ENCODE measurements at regions not wholly inside any gene's neighbourhood (a gene's known extent, or its start where the extent isn't known, plus 50 kb on each side); places are given as distances from the start of the nearest gene placed in this dataset.

DNA sequence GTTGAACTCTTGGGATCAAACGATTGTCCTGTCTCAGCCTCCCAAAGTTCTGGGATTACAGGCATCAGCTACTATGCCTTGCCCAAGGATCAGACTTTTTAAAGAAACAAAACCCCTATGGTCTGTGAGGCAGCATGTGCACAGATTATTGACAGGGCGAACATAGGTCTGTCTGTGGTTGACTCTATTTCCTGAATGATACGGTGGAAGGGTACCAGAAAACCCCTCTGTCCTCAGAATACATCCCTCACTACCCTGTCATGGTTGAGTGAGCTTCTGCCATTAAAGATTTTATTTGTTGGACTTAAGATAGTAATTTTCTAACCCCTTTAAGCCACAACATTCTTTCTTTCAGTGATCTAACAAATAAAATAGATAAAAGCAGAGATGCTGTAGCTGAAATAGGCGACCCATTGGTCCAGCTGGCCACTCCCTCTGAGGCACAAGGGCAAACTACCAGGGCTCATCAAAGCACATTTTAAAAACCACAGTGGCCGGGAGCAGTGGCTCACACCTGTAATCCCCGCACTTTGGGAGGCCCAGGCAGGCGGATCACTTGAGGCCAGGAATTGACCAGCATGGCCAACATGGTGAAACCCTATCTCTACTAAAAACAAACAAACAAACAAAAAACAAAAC lies 84.9 kb upstream of the ANKRD55 start:
- Histone ChIP-seq H3K27me3 (ENCODE audit: insufficient read depth, low read length) (no peaks in the 10 kb centered on the region), H3K23me2 (ENCODE audit: insufficient read length, low read depth, low read length, poor library complexity, severe bottlenecking) (no peaks in the 10 kb centered on the region), H3K79me1 (ENCODE audit: insufficient read depth, low read depth, low read length, poor library complexity, severe bottlenecking) (no peaks in the 10 kb centered on the region), H2AFZ (ENCODE audit: low read length) (no peak overlapping the region), H3T11ph (ENCODE audit: low read length) (no peak overlapping the region), H2BK5ac (ENCODE audit: insufficient read length, low read length) (no peak overlapping the region), H2BK15ac (ENCODE audit: low read depth, low read length) (no peak overlapping the region), H2BK20ac (ENCODE audit: low read depth, low read length, poor library complexity, severe bottlenecking) (no peak overlapping the region), H4K91ac (ENCODE audit: insufficient read length, low read depth, low read length) (no peak overlapping the region), H4K5ac (ENCODE audit: insufficient read length, low read depth, low read length) (no peak overlapping the region), H2AK5ac (ENCODE audit: insufficient read length, low read length) (no peak overlapping the region), H3K14ac (ENCODE audit: insufficient read depth, low read length) (no peak overlapping the region), H3K4ac (ENCODE audit: low read depth, low read length) (no peak overlapping the region), H3K18ac (ENCODE audit: insufficient read length, low read depth, low read length) (no peak overlapping the region), H3K56ac (ENCODE audit: insufficient read length, low read depth, low read length) (no peak overlapping the region), H3K9ac (ENCODE audit: extremely low read depth, insufficient read length, low read length) (no peak overlapping the region), H2BK12ac (ENCODE audit: insufficient read length, low read depth, low read length) (no peak overlapping the region), H3K4me2 (ENCODE audit: insufficient read depth, insufficient read length, low read length) (no peak overlapping the region), H4K8ac (replicated peaks; ENCODE audit: insufficient read length, low read depth, low read length) (no peak overlapping the region), H4K20me1 (ENCODE audit: control insufficient read depth, insufficient read depth, insufficient read length) (no peaks in the 10 kb centered on the region), H3K79me2 (ENCODE audit: insufficient read depth, low read length) (no peaks in the 10 kb centered on the region), H3K9me3 (ENCODE audit: control insufficient read depth, low read depth, low read length) (no peaks in the 10 kb centered on the region), H3K23ac (ENCODE audit: insufficient read length, low read depth, low read length) (no peak overlapping the region), H3K4me1 (ENCODE audit: insufficient read depth, low read length) (no peaks in the 10 kb centered on the region), H3K27ac (ENCODE audit: insufficient read length, low read depth, low read length) (no peak overlapping the region), H2BK120ac (ENCODE audit: low read depth, low read length, poor library complexity, severe bottlenecking) (no peak overlapping the region)
- H3K36me3 Mint-ChIP-seq (ENCODE audit: insufficient read depth in 1 of 3, low read depth in 3 of 3), result no peaks in the 10 kb centered on the region
- DNase-seq, result no peak
- no CpG with 5 or more reads among the region's 7 CpGs for WGBS (ENCODE audit: extremely low coverage, insufficient read length, low lambda C conversion rate)
- no peak overlapping the region for H3K4me3 Mint-ChIP-seq
- no peak overlapping the region for H3K27ac Mint-ChIP-seq
- H3K9me3 Mint-ChIP-seq, result no peaks in the 10 kb centered on the region
- TF ChIP-seq, protein P1, sequence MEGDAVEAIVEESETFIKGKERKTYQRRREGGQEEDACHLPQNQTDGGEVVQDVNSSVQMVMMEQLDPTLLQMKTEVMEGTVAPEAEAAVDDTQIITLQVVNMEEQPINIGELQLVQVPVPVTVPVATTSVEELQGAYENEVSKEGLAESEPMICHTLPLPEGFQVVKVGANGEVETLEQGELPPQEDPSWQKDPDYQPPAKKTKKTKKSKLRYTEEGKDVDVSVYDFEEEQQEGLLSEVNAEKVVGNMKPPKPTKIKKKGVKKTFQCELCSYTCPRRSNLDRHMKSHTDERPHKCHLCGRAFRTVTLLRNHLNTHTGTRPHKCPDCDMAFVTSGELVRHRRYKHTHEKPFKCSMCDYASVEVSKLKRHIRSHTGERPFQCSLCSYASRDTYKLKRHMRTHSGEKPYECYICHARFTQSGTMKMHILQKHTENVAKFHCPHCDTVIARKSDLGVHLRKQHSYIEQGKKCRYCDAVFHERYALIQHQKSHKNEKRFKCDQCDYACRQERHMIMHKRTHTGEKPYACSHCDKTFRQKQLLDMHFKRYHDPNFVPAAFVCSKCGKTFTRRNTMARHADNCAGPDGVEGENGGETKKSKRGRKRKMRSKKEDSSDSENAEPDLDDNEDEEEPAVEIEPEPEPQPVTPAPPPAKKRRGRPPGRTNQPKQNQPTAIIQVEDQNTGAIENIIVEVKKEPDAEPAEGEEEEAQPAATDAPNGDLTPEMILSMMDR (conservative IDR thresholded peaks at IDR 0.05), result no peak
- no peaks in the 10 kb centered on the region for H3K27me3 Mint-ChIP-seq (ENCODE audit: low read depth)
- H3K4me1 Mint-ChIP-seq, result peaks cover 6 to 10% of the 10 kb centered on the region in 2 experiments

Measured in H9 (cell line).